ENCODE measurements at regions not wholly inside any gene's neighbourhood (a gene's known extent, or its start where the extent isn't known, plus 50 kb on each side); places are given as distances from the start of the nearest gene placed in this dataset.

- Mint-ChIP-seq H3K4me1 (ENCODE audit: low read depth) (peaks cover 9% of the 10 kb centered on the region), H3K27ac (no peak overlapping the region), H3K9me3 (ENCODE audit: low read depth) (no peaks in the 10 kb centered on the region), H3K36me3 (ENCODE audit: insufficient read depth) (no peaks in the 10 kb centered on the region), H3K4me3 (ENCODE audit: low read depth) (no peak overlapping the region), H3K27me3 (no peaks in the 10 kb centered on the region)
- DNase-seq (ENCODE audit: low spot score, unreplicated experiment), result no peak
- no peak for TF ChIP-seq CTCF (IDR thresholded peaks at IDR 0.05; ENCODE audit: unreplicated experiment)
Measured at GRCh38 chr5:158410976-158411375, 552.0 kb upstream of the CLINT1 start.

GRCh38 chr5:158409507-158409906, 550.6 kb upstream of the CLINT1 start:
- Mint-ChIP-seq H3K4me1 (ENCODE audit: low read depth) (peaks cover 5% of the 10 kb centered on the region), H3K36me3 (ENCODE audit: insufficient read depth) (no peaks in the 10 kb centered on the region), H3K9me3 (ENCODE audit: low read depth) (peaks cover 4% of the 10 kb centered on the region), H3K4me3 (ENCODE audit: low read depth) (no peak overlapping the region), H3K27me3 (no peaks in the 10 kb centered on the region), H3K27ac (no peak overlapping the region)
- TF ChIP-seq CTCF (IDR thresholded peaks at IDR 0.05; ENCODE audit: unreplicated experiment), result no peak
- DNase-seq (ENCODE audit: low spot score, unreplicated experiment), result no peak

GRCh38 chr5:158407824-158408195, 548.9 kb upstream of the CLINT1 start:
- TF ChIP-seq CTCF (IDR thresholded peaks at IDR 0.05; ENCODE audit: unreplicated experiment), result no peak
- Mint-ChIP-seq H3K9me3 (ENCODE audit: low read depth) (peaks cover 14% of the 10 kb centered on the region), H3K4me3 (ENCODE audit: low read depth) (no peak overlapping the region), H3K27me3 (no peaks in the 10 kb centered on the region), H3K4me1 (ENCODE audit: low read depth) (peaks cover 2% of the 10 kb centered on the region), H3K36me3 (ENCODE audit: insufficient read depth) (peaks cover 2% of the 10 kb centered on the region), H3K27ac (no peak overlapping the region)
- no peak for DNase-seq (ENCODE audit: low spot score, unreplicated experiment)

- Mint-ChIP-seq H3K27me3 (no peaks in the 10 kb centered on the region), H3K4me1 (ENCODE audit: low read depth) (peaks cover 2% of the 10 kb centered on the region), H3K36me3 (ENCODE audit: insufficient read depth) (peaks cover 2% of the 10 kb centered on the region), H3K27ac (no peak overlapping the region), H3K9me3 (ENCODE audit: low read depth) (peaks cover 14% of the 10 kb centered on the region), H3K4me3 (ENCODE audit: low read depth) (no peak overlapping the region)
- DNase-seq (ENCODE audit: low spot score, unreplicated experiment), result no peak
- no peak for TF ChIP-seq CTCF (IDR thresholded peaks at IDR 0.05; ENCODE audit: unreplicated experiment)
Measured at GRCh38 chr5:158406884-158407823, 548.2 kb upstream of the CLINT1 start.

GRCh38 chr5:158398360-158399201, 539.6 kb upstream of the CLINT1 start:
- Mint-ChIP-seq H3K27me3 (peaks cover 52% of the 10 kb centered on the region), H3K4me1 (ENCODE audit: low read depth) (peaks cover 5% of the 10 kb centered on the region), H3K27ac (no peak overlapping the region), H3K9me3 (ENCODE audit: low read depth) (peaks cover 5% of the 10 kb centered on the region), H3K36me3 (ENCODE audit: insufficient read depth) (peaks cover 2% of the 10 kb centered on the region), H3K4me3 (ENCODE audit: low read depth) (no peak overlapping the region)
- DNase-seq (ENCODE audit: low spot score, unreplicated experiment), result no peak
- no peak for TF ChIP-seq CTCF (IDR thresholded peaks at IDR 0.05; ENCODE audit: unreplicated experiment)
